HepG2 (cell line): ENCODE measurements at regions not wholly inside any gene's neighbourhood (a gene's known extent, or its start where the extent isn't known, plus 50 kb on each side); places are given as distances from the start of the nearest gene placed in this dataset.

ENCODE experiments used
- ATAC-seq: fragments of 200-7000 bp; cut with Tn5 transposase; 3 replicates; pipeline ENCODE4 v1.9.1; 2020; ENCODE audit warnings: mild to moderate bottlenecking, moderate library complexity
- BruUV-seq: library from RNA; stranded (reverse); fragments of 400-500 nt; replicated peaks from 2 replicates; lab custom pipeline; 2021; lab: Mats Ljungman, UMichigan
- CTCF ChIA-PET: fragments of 300-600 bp; formaldehyde crosslinking; extraction: SDS; loops from one replicate; lab custom pipeline; 2021; ENCODE audit warnings: low total read pairs, inconsistent platforms, low intra/inter-chr PET ratio; lab: Yijun Ruan, JAX
- POLR2A ChIA-PET: fragments of 350-600 bp; sonication (Branson Sonifier 250); formaldehyde crosslinking; loops from one replicate; lab custom pipeline; 2020; ENCODE audit warnings: antibody characterized with exemption, inconsistent platforms; lab: Yijun Ruan, JAX
- DNase-seq: peaks from one replicate; pipeline ENCODE4 v3.0.0-alpha.2; 2015; ENCODE audit warnings: low spot score
- FAIRE-seq: peaks from 3 replicates; lab custom pipeline; 2011; peaks lifted over from hg19 to GRCh38; lab: Jason Lieb, UNC
- H2AFZ ChIP-seq: one replicate; pipeline ENCODE4 v1.6.1; 2011; ENCODE audit warnings: low read length, inconsistent platforms
- H3K27ac ChIP-seq: fragments of 300-600 bp; 3 replicates; pipeline ENCODE4 v1.8.0; 2011; ENCODE audit warnings: mixed run types, mild to moderate bottlenecking, mixed read lengths, low read length, inconsistent platforms; ENCODE audit not compliant: insufficient read depth; ENCODE audit errors: extremely low read length
- H3K27me3 ChIP-seq, 2 experiments: fragments of 200-600 bp in 1 of 2; 2 replicates in 1 of 2; 3 replicates in 1 of 2; pipeline versions ENCODE4 v1.6.0 to v1.8.0; 2011; ENCODE audit warnings: low read length in 2 of 2, mild to moderate bottlenecking in 2 of 2, moderate library complexity in 2 of 2, inconsistent platforms in 1 of 2; ENCODE audit not compliant: insufficient read depth in 2 of 2, control insufficient read depth in 1 of 2
- H3K36me3 ChIP-seq, 2 experiments: fragments of 200-600 bp in 1 of 2; replicated peaks in 1 of 2; 2 replicates in 1 of 2; 3 replicates in 1 of 2; pipeline versions ENCODE4 v1.5.1 to v1.8.0; 2011; ENCODE audit warnings: low read length in 2 of 2, inconsistent platforms in 1 of 2; ENCODE audit not compliant: insufficient read depth in 2 of 2, control insufficient read depth in 1 of 2
- H3K4me1 ChIP-seq: 2 replicates; pipeline ENCODE4 v1.5.1; 2012; ENCODE audit warnings: low read length, inconsistent platforms; ENCODE audit not compliant: insufficient read depth
- H3K4me2 ChIP-seq: 2 replicates; pipeline ENCODE4 v1.6.0; 2011; ENCODE audit warnings: low read depth, low read length, inconsistent platforms
- H3K4me3 ChIP-seq, 3 experiments: fragments of 200-600 bp in 1 of 3; sonication (generic), shearing (Covaris generic) in 1 of 3; replicated peaks in 1 of 3; 2 replicates each; pipeline ENCODE4 v1.5.1; 2011 to 2016; ENCODE audit warnings: low read length in 3 of 3, inconsistent platforms in 2 of 3, low read depth in 2 of 3, mild to moderate bottlenecking in 2 of 3, control low read depth in 1 of 3, mixed read lengths in 1 of 3; ENCODE audit not compliant: insufficient read depth in 1 of 3
- H3K79me2 ChIP-seq: one replicate; pipeline ENCODE4 v1.6.1; 2011; ENCODE audit warnings: low read length, inconsistent platforms; ENCODE audit not compliant: insufficient read depth
- H3K9ac ChIP-seq: 2 replicates; pipeline ENCODE4 v1.6.0; 2011; ENCODE audit warnings: mild to moderate bottlenecking, low read depth, low read length, inconsistent platforms; ENCODE audit not compliant: insufficient read depth
- H3K9me3 ChIP-seq: 2 replicates; pipeline ENCODE4 v1.5.1; 2012; ENCODE audit warnings: mild to moderate bottlenecking, low read length
- H4K20me1 ChIP-seq: 2 replicates; pipeline ENCODE4 v1.6.0; 2011; ENCODE audit warnings: inconsistent platforms, mild to moderate bottlenecking, low read length, moderate library complexity; ENCODE audit not compliant: insufficient read depth
- CHD4 ChIP-seq: fragments of 200-600 bp; sonication (generic); IDR thresholded peaks from 2 replicates; pipeline ENCODE4 v1.7.0; 2017; ENCODE audit warnings: mild to moderate bottlenecking, low read length, borderline replicate concordance
- ETV5 ChIP-seq: IDR thresholded peaks from 2 replicates; pipeline ENCODE4 v1.6.1; 2018; ENCODE audit warnings: missing biosample characterization, missing genetic modification reagents, inconsistent platforms, borderline replicate concordance
- NR2C2 ChIP-seq: sonication (generic); formaldehyde crosslinking; IDR thresholded peaks from 2 replicates; pipeline ENCODE4 v1.4.0; 2020; ENCODE audit warnings: missing genetic modification reagents, mild to moderate bottlenecking, moderate library complexity, borderline replicate concordance
- RBFOX2 ChIP-seq: fragments of 200-400 bp; formaldehyde crosslinking; IDR thresholded peaks from 2 replicates; pipeline ENCODE4 v1.6.1; 2017; ENCODE audit warnings: low read depth, mild to moderate bottlenecking, low read length
- WGBS: methylation state at CpG from one replicate; pipeline ENCODE4 v1.1.6; 2017; ENCODE audit warnings: low lambda C conversion rate; 5-methylcytosine and 5-hydroxymethylcytosine counted together
- in situ Hi-C: cut with HindIII; loops from 2 replicates; pipeline ENCODE4 v1.10.0; 2017; ENCODE audit warnings: low pct_unique_long_range_greater_than_20kb; ENCODE audit not compliant: extremely low pct_ligation_motif_present
- intact Hi-C: fragments of 100-400 bp; cut with micrococcal nuclease; formaldehyde crosslinking; loops from one replicate; pipeline ENCODE4 v1.10.0; 2022; ENCODE audit not compliant: unreplicated experiment
- TF ChIP-seq, protein P1 (sequence below): sonication (generic); formaldehyde crosslinking; IDR thresholded peaks from 2 replicates; pipeline ENCODE4 v1.4.0; 2020; ENCODE audit warnings: missing genetic modification reagents
- TF ChIP-seq, protein P2 (sequence below): sonication (generic); formaldehyde crosslinking; IDR thresholded peaks from 2 replicates; pipeline ENCODE4 v1.8.0; 2022; ENCODE audit warnings: missing genetic modification reagents, mild to moderate bottlenecking, inconsistent platforms, borderline replicate concordance

- H3K9me3 ChIP-seq: no peaks in the 10 kb centered on the region
- CTCF ChIA-PET: no interaction called here
- no peak overlapping the region for H3K9ac ChIP-seq
- H3K4me3 ChIP-seq: no peak overlapping the region
- DNase-seq (no peak), FAIRE-seq (no peak), ATAC-seq (no peak)
- no peak overlapping the region for H3K4me2 ChIP-seq
- H3K36me3 ChIP-seq: no peaks in the 10 kb centered on the region
- no peak overlapping the region for H2AFZ ChIP-seq
- intact Hi-C loops (loop anchor here (5.0 kb wide), 1 partner anchor 63 kb away; no protein-coding TSS in a partner anchor), in situ Hi-C loops (no loop called here)
- WGBS: over 99% methylated on average over 4 of the region's 4 CpGs
- no peaks in the 10 kb centered on the region for H3K27me3 ChIP-seq
- no peak overlapping the region for H3K27ac ChIP-seq
- peaks cover 20% of the 10 kb centered on the region for H3K4me1 ChIP-seq
- H3K79me2 ChIP-seq: no peaks in the 10 kb centered on the region
- BruUV-seq: no TSS peak
- TF ChIP-seq, protein P1, sequence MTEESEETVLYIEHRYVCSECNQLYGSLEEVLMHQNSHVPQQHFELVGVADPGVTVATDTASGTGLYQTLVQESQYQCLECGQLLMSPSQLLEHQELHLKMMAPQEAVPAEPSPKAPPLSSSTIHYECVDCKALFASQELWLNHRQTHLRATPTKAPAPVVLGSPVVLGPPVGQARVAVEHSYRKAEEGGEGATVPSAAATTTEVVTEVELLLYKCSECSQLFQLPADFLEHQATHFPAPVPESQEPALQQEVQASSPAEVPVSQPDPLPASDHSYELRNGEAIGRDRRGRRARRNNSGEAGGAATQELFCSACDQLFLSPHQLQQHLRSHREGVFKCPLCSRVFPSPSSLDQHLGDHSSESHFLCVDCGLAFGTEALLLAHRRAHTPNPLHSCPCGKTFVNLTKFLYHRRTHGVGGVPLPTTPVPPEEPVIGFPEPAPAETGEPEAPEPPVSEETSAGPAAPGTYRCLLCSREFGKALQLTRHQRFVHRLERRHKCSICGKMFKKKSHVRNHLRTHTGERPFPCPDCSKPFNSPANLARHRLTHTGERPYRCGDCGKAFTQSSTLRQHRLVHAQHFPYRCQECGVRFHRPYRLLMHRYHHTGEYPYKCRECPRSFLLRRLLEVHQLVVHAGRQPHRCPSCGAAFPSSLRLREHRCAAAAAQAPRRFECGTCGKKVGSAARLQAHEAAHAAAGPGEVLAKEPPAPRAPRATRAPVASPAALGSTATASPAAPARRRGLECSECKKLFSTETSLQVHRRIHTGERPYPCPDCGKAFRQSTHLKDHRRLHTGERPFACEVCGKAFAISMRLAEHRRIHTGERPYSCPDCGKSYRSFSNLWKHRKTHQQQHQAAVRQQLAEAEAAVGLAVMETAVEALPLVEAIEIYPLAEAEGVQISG: no peak
- TF ChIP-seq ETV5 (CRISPR knock-in tag): no peak
- no peak for TF ChIP-seq RBFOX2
- TF ChIP-seq, protein P2, sequence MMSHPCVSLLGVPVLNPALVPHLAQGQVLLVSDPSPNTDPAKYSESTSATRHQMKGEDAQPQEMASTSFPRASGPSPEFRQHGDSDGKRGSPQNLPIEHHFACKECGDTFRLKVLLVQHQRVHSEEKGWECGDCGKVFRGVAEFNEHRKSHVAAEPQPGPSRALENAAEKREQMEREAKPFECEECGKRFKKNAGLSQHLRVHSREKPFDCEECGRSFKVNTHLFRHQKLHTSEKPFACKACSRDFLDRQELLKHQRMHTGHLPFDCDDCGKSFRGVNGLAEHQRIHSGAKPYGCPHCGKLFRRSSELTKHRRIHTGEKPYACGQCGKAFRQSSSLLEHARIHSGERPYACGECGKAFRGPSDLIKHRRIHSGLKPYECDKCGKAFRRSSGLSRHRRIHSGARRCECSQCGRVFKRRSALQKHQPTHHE (CRISPR knock-in tag): no peak
- TF ChIP-seq NR2C2 (CRISPR knock-in tag): no peak
- TF ChIP-seq CHD4: 0 out of 2 replicates have a peak, but pooled peaks have one; percentile 12
- POLR2A ChIA-PET: interaction anchor here (1.0 to 1.5 kb wide), 4 partner anchors 12 to 172 kb away, joined by 3 to 5 read pairs (median 4); no protein-coding TSS in a partner anchor
- no peaks in the 10 kb centered on the region for H4K20me1 ChIP-seq
Observed at GRCh38 chr12:46555406-46555852, 182.9 kb upstream of the SLC38A2 start.
